ENCODE measurements at regions not wholly inside any gene's neighbourhood (a gene's known extent, or its start where the extent isn't known, plus 50 kb on each side); places are given as distances from the start of the nearest gene placed in this dataset.

GRCh38 chr3:113092746-113093145 is 102.0 kb downstream of the GTPBP8 start:
- Histone ChIP-seq H2AFZ (ENCODE audit: low read length) (no peak overlapping the region), H4K91ac (replicated peaks; ENCODE audit: insufficient read length, low read length) (no peak overlapping the region), H3K23me2 (ENCODE audit: low read depth, low read length) (no peaks in the 10 kb centered on the region), H3K27ac (ENCODE audit: low read depth, low read length) (no peak overlapping the region), H3K79me1 (ENCODE audit: low read depth, low read length) (no peaks in the 10 kb centered on the region), H4K20me1 (replicated peaks in 1 of 2; ENCODE audit: control insufficient read depth in 1 of 2, insufficient read depth in 2 of 2, low read length in 2 of 2) (no peaks in the 10 kb centered on the region), H3K56ac (replicated peaks; ENCODE audit: insufficient read length, low read depth, low read length) (no peak overlapping the region), H2BK12ac (ENCODE audit: low read depth, low read length) (no peak overlapping the region), H3K27me3 (replicated peaks in 1 of 4; ENCODE audit: control insufficient read depth in 3 of 4, extremely low read depth in 1 of 4, insufficient read depth in 3 of 4, low read length in 3 of 4) (no peaks in the 10 kb centered on the region), H3K36me3 (ENCODE audit: control insufficient read depth in 2 of 4, insufficient read depth in 4 of 4, low read length in 3 of 4) (no peaks in the 10 kb centered on the region), H3K9me3 (ENCODE audit: insufficient read depth in 2 of 2, low read depth in 1 of 2, low read length in 1 of 2) (no peaks in the 10 kb centered on the region), H3K23ac (ENCODE audit: insufficient read length) (no peak overlapping the region), H3K9ac (replicated peaks in 1 of 4; ENCODE audit: extremely low read depth in 1 of 4, low read depth in 3 of 4, low read length in 3 of 4) (no peak overlapping the region), H3K79me2 (ENCODE audit: control insufficient read depth in 1 of 2, insufficient read depth in 2 of 2, low read length in 2 of 2) (no peaks in the 10 kb centered on the region), H3K18ac (ENCODE audit: extremely low read depth, low read length) (no peak overlapping the region), H3K4me3 (ENCODE audit: extremely low read depth in 1 of 4, insufficient read depth in 2 of 4, low read depth in 3 of 4, low read length in 4 of 4) (no peak overlapping the region), H4K5ac (ENCODE audit: insufficient read length, low read depth, low read length) (no peak overlapping the region), H3K4ac (replicated peaks; ENCODE audit: insufficient read length, low read depth, low read length) (no peak overlapping the region), H3K14ac (ENCODE audit: insufficient read length) (no peak overlapping the region), H2BK20ac (ENCODE audit: low read length) (no peak overlapping the region), H2BK15ac (ENCODE audit: low read length) (no peak overlapping the region), H3K4me1 (replicated peaks in 1 of 4; ENCODE audit: control insufficient read depth in 3 of 4, insufficient read depth in 4 of 4, low read length in 3 of 4) (peaks cover 0 to 11% (median 2%) of the 10 kb centered on the region in 4 experiments; a peak in 3 of 7 replicates), H4K8ac (ENCODE audit: extremely low read depth, insufficient read depth, low read length) (no peak overlapping the region), H3K4me2 (ENCODE audit: insufficient read depth in 1 of 2, low read depth in 2 of 2, low read length in 2 of 2) (no peak overlapping the region), H2BK120ac (replicated peaks; ENCODE audit: low read depth, low read length) (no peak overlapping the region), H2BK5ac (ENCODE audit: low read depth, low read length) (no peak overlapping the region), H2AK5ac (ENCODE audit: low read depth, low read length) (no peak overlapping the region)
- WGBS, 2 experiments (ENCODE audit: extremely low coverage in 1 of 2, insufficient coverage in 1 of 2, insufficient read length in 1 of 2, insufficient replicate concordance in 2 of 2, low coverage in 1 of 2, low lambda C conversion rate in 2 of 2, missing lambda C conversion rate in 1 of 2): 88% methylated on average over 3 of the region's 3 CpGs; no CpG with 5 or more reads in 1 of the 2 experiments
- ChIA-PET POLR2A (ENCODE audit: partially characterized antibody) (no interaction called here), CTCF (ENCODE audit: partially characterized antibody) (no interaction called here)
- FAIRE-seq (no peak), DNase-seq (ENCODE audit: low read depth in 1 of 2, low spot score in 2 of 2) (no peak)
- no peak for TF ChIP-seq RFX5 (IDR thresholded peaks at IDR 0.05; ENCODE audit: borderline replicate concordance, low read depth, low read length)
- TF ChIP-seq SAP30 (IDR thresholded peaks at IDR 0.05; ENCODE audit: insufficient read depth, insufficient replicate concordance, low read length): no peak
- no peak for TF ChIP-seq CTCF (IDR thresholded peaks at IDR 0.05; ENCODE audit: control extremely low read depth in 1 of 3, insufficient read depth in 1 of 3, low read depth in 1 of 3, low read length in 3 of 3)
- no peak for TF ChIP-seq USF2 (IDR thresholded peaks at IDR 0.05; ENCODE audit: low read length)
- no peak for TF ChIP-seq EP300 (IDR thresholded peaks at IDR 0.05; ENCODE audit: borderline replicate concordance in 1 of 2, low read depth in 2 of 2, low read length in 2 of 2)
- no peak for TF ChIP-seq MAFK (IDR thresholded peaks at IDR 0.05; ENCODE audit: low read depth, low read length)
- TF ChIP-seq E2F6 (IDR thresholded peaks at IDR 0.05): no peak
- no peak for TF ChIP-seq SRF (IDR thresholded peaks at IDR 0.05; ENCODE audit: low read depth, low read length)
- TF ChIP-seq CTBP2 (IDR thresholded peaks at IDR 0.05; ENCODE audit: borderline replicate concordance, insufficient read depth, insufficient read length, low read length): no peak
